ENCODE measurements at regions not wholly inside any gene's neighbourhood (a gene's known extent, or its start where the extent isn't known, plus 50 kb on each side); places are given as distances from the start of the nearest gene placed in this dataset.
"Not testable (repeated sequence)": the region's sequence is repeated elsewhere in the genome, so short reads cannot be mapped to it uniquely, and the experiment has no call there.

DNA sequence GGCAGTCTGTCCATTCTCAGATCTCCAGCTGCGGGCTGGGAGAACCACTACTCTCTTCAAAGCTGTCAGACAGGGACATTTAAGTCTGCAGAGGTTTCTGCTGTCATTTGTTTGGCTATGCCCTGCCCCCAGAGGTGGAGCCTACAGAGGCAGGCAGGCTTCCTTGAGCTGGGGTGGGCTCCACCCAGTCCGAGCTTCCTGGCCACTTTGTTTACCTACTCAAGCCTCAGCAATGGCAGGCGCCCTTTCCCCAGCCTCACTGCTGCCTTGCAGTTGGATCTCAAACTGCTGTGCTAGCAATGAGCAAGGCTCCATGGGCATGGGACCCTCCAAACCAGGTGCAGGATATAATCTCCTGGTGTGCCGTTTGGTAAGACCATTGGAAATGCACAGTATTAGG lies 1154.5 kb upstream of the ACO1 start:
- TF ChIP-seq POLR2A (IDR thresholded peaks at IDR 0.05): not testable (repeated sequence)
- TF ChIP-seq, protein P1, sequence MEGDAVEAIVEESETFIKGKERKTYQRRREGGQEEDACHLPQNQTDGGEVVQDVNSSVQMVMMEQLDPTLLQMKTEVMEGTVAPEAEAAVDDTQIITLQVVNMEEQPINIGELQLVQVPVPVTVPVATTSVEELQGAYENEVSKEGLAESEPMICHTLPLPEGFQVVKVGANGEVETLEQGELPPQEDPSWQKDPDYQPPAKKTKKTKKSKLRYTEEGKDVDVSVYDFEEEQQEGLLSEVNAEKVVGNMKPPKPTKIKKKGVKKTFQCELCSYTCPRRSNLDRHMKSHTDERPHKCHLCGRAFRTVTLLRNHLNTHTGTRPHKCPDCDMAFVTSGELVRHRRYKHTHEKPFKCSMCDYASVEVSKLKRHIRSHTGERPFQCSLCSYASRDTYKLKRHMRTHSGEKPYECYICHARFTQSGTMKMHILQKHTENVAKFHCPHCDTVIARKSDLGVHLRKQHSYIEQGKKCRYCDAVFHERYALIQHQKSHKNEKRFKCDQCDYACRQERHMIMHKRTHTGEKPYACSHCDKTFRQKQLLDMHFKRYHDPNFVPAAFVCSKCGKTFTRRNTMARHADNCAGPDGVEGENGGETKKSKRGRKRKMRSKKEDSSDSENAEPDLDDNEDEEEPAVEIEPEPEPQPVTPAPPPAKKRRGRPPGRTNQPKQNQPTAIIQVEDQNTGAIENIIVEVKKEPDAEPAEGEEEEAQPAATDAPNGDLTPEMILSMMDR (IDR thresholded peaks at IDR 0.05): not testable (repeated sequence)

Measured in thyroid gland (tissue), 4 donors.